Activated CD8-positive, alpha-beta memory T cell treated with anti-CD3 and anti-CD28 coated beads, Interleukin-2, amount 50 U/mL, for 48 hours (primary cell): ENCODE measurements at regions not wholly inside any gene's neighbourhood (a gene's known extent, or its start where the extent isn't known, plus 50 kb on each side); places are given as distances from the start of the nearest gene placed in this dataset.
"Not testable (repeated sequence)": the region's sequence is repeated elsewhere in the genome, so short reads cannot be mapped to it uniquely, and the experiment has no call there.

ENCODE experiments used
- DNase-seq: peaks from one replicate; pipeline ENCODE4 v3.0.0-alpha.2; 2020

DNA sequence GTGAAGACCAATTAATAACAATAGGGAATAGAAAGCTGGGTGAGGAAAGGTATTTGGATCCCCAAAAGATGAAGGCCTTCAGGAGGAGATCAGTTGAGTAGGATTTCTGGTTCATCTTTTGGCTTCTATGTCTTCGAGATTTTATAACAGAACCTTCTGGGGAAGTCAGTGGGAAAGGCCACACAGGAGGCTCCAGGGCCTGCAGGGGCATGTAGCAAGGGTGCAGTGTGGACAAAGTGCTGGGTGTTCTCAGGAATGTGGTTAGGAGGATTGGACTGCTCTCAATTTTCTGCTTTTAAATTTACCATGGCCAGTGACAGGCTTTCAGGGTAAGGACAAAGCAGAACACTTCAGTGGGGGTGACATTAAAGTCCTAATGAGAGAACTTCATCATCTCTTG is 378.0 kb downstream of the CCSER2 start:
- DNase-seq = no peak

- no peak for DNase-seq
Measured at GRCh38 chr10:84706875-84707274, 378.5 kb downstream of the CCSER2 start.

DNA sequence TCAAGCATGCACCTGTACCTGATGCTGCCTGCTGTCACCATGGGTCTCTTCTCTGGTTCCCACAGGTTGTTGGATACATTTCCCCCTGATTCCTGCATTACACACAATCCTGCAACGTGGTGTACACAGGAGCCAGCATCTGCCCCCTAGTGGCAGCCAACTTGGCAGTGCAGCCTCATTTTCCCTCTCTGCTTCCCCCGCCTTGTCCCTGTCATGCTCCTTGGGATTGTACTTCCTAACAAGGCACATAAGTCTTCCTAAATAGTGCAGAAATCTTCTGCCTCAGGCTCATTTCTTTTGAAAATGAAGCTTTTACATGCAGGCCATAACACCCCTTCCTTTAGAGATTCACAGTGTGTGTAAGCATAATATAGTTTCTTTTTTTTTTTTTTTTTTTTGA is 387.5 kb downstream of the CCSER2 start:
- DNase-seq = no peak

- DNase-seq = no peak
Measured at GRCh38 chr10:84718877-84719616, 390.7 kb downstream of the CCSER2 start.

- DNase-seq = no peak
Measured at GRCh38 chr10:84719687-84720086, 391.3 kb downstream of the CCSER2 start.

DNA sequence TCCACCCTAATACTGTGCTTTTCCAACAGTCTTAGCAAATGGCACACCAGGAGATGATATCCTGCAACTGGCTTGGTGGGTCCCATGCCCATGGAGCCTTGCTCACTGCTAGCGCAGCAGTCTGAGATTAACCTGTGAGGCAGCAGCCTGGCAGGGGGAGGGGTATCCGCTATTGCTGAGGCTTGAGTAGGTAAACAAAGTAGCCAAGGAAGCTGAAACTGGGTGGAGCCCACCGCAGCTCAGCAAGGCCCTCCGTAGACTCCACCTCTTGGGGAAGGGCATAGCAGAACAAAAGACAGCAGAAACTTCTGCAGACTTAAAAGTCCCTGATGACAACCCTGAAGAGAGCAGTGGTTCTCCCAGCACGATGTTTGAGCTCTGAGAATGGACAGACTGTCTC is 399.0 kb downstream of the CCSER2 start:
- no peak for DNase-seq

DNA sequence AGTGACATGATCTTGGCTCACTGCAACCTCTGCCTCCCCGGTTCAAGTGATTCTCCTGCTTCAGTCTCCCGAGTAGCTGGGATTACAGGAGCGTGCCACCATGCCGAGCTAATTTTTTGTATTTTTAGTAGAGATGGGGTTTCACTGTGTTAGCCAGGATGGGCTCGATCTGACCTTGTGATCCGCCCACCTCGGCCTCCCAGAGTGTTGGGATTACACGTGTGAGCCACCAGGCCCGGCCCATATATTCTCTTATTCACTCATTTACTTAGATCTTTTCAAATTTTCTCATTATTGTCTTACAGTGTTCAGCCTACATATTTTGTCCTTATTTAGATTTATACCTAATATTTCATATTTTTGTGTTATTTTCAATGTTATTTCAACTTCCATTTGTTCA is 410.7 kb downstream of the CCSER2 start:
- not testable (repeated sequence) for DNase-seq

DNA sequence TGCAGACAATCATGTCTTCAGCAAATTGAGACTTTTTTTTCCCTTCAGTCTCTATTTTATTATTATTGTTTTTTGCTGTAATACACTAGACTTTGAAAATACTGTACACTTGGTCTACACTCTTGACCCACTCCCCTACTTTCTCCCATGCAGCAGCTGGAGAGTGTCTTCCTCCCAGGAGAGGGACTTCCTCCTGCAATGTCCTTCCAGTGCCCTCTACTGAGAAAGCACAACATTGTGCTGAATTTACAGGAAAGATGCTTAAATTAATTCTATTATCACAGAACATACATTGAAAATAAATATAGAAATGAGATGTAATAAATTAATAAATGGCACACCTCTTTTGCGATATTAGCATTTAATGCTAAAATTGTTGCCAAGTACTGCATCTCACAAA is 411.3 kb downstream of the CCSER2 start:
- no peak for DNase-seq

GRCh38 chr10:84743483-84743882 is 415.1 kb downstream of the CCSER2 start:
- DNase-seq = no peak

GRCh38 chr10:84755311-84755710 is 426.9 kb downstream of the CCSER2 start:
- DNase-seq = no peak

GRCh38 chr10:84756653-84757052 is 428.3 kb downstream of the CCSER2 start:
- not testable (repeated sequence) for DNase-seq

- DNase-seq = not testable (repeated sequence)
Measured at GRCh38 chr10:84761994-84762614, 433.7 kb downstream of the CCSER2 start.

- no peak for DNase-seq
Measured at GRCh38 chr10:84762754-84763394, 434.5 kb downstream of the CCSER2 start.

GRCh38 chr10:84763965-84764364 is 435.6 kb downstream of the CCSER2 start:
- no peak for DNase-seq

DNA sequence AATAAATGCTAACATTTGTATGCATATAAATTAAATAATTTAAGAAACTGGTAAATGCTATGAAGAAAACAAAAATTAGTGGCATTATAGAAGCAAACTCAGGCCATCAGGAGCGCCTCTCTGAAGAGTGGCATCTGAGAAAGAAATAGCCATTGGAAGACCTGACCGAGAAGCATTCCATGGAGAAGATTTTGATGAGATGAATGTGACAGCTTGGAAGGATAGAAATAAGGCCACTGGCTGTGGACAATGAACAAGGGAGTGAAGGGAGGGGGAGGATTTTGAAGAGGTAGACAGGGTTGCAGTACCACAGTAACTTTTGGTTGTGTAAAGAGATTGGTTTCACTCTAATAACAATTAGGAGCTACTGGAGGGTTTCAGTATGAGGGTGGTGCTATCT is 436.7 kb downstream of the CCSER2 start:
- no peak for DNase-seq

DNA sequence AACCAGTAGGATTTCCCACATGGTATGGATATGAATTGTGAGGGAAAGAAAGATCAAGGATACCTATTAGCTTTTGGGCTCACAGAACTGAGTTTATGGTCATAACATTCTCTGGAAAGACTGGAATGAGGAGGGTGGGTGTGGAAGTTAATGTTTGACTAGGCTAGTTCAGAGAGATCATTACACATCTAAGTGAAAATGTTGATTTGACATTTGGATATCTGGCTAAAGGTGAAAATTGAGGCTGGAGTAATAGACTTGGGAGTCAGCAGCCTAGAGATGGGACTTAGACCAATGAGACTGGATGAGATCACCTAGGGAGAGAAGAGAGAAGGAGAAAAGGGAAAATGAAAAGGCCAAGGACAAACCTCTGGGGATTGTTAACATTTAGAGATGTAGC is 437.3 kb downstream of the CCSER2 start:
- DNase-seq = no peak

GRCh38 chr10:84766923-84767322 is 438.5 kb downstream of the CCSER2 start:
- DNase-seq = no peak

DNA sequence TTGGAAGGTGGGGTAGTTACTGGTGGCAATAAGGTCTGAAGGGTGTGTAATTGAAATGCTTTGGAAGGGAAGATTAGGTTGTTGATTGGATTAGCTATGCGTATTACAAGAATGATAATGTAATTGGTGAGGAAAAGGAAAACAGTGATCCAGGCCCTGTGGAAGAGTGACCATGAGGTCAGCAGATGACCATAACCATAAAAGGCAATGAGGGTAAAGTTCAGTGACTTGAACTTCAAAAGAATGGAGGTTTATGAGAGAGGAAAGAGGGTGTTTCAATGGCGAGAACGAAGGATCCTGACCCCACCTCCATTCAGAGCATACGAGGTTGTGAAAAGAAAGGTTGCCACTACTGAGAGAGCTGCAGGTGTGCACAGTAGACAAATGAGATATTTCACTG is 439.7 kb downstream of the CCSER2 start:
- DNase-seq = no peak

- DNase-seq = no peak
Measured at GRCh38 chr10:84770824-84771223, 442.4 kb downstream of the CCSER2 start.

- no peak for DNase-seq
Measured at GRCh38 chr10:84783386-84783785, 455.0 kb downstream of the CCSER2 start.

GRCh38 chr10:84783909-84784308 is 455.5 kb downstream of the CCSER2 start:
- DNase-seq = no peak

- no peak for DNase-seq
Measured at GRCh38 chr10:84784749-84785148, 456.4 kb downstream of the CCSER2 start.

DNA sequence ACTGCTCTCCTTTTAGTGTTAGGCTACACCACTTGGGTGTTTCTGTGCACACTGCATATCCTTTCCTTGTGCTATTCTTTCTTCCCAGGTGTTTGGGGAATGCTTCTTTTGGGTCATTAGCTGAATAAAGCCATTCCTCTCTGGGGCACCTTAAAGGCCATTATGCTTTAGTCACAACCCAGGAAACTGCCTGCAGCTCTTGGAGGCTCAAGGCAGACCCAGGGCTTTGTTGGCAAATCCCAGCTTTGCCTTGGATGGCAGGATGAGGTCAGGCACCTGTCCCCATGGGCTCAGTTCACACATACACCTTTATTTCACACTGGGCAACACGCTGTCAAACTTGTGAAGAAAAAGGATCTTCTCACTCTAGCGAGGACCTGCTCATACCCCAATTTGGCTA is 460.6 kb downstream of the CCSER2 start:
- DNase-seq = no peak

DNA sequence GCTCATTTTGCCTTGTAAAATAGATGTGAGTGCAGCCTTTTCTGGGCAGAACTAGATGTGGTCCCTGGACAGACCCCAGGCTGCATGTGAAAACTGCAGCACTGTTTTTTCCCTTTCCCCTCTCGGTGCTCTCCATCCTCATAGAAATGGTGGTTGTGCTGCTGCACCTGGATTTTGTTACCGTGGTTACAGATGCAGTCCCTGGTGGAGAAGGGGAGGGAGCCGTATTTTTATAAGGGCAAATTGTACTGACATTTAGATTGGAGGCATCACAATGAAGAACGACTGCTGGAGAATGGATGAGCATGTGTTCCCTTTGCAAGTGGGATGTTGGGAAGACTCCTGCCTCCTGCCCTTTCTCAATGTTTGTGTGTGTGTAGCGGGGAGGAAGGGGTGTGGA is 469.9 kb downstream of the CCSER2 start:
- DNase-seq = no peak
